ENCODE measurements at regions not wholly inside any gene's neighbourhood (a gene's known extent, or its start where the extent isn't known, plus 50 kb on each side); places are given as distances from the start of the nearest gene placed in this dataset.

- TF ChIP-seq CTCF (conservative IDR thresholded peaks at IDR 0.05; ENCODE audit: low read depth, low read length) = no peak
- peaks cover 39% of the 10 kb centered on the region for H3K27me3 ChIP-seq (ENCODE audit: insufficient read depth, low read depth)
Observed at GRCh38 chr14:101049942-101050341, 146.4 kb upstream of the RTL1 start.

GRCh38 chr14:101050901-101051490, 147.5 kb upstream of the RTL1 start:
- TF ChIP-seq CTCF (conservative IDR thresholded peaks at IDR 0.05; ENCODE audit: low read depth, low read length) = no peak
- H4K20me1 ChIP-seq (ENCODE audit: insufficient read depth) = no peaks in the 10 kb centered on the region
- no peak overlapping the region for H3K9ac ChIP-seq
- H3K36me3 ChIP-seq (ENCODE audit: insufficient read depth) = no peaks in the 10 kb centered on the region
- no peak overlapping the region for H3K4me3 ChIP-seq (IDR thresholded peaks at IDR 0.05; ENCODE audit: insufficient read depth, low read depth, low read length)
- H3K4me1 ChIP-seq (ENCODE audit: low read depth, poor library complexity, severe bottlenecking) = no peaks in the 10 kb centered on the region
- no peak overlapping the region for H3K4me2 ChIP-seq
- no peaks in the 10 kb centered on the region for H3K79me2 ChIP-seq (ENCODE audit: insufficient read depth, low read depth)
- H2AFZ ChIP-seq (ENCODE audit: low read depth) = no peak overlapping the region
- peaks cover 28% of the 10 kb centered on the region for H3K27me3 ChIP-seq (ENCODE audit: insufficient read depth, low read depth)
- no peak overlapping the region for H3K27ac ChIP-seq

More at GRCh38 chr14:101049942-101050341, 146.4 kb upstream of the RTL1 start:
- H3K9ac ChIP-seq = no peak overlapping the region
- H2AFZ ChIP-seq (ENCODE audit: low read depth) = no peak overlapping the region
- no peaks in the 10 kb centered on the region for H3K4me1 ChIP-seq (ENCODE audit: low read depth, poor library complexity, severe bottlenecking)
- no peak overlapping the region for H3K27ac ChIP-seq
- no peak overlapping the region for H3K4me2 ChIP-seq
- no peak overlapping the region for H3K4me3 ChIP-seq (IDR thresholded peaks at IDR 0.05; ENCODE audit: insufficient read depth, low read depth, low read length)
- no peaks in the 10 kb centered on the region for H3K79me2 ChIP-seq (ENCODE audit: insufficient read depth, low read depth)
- H3K36me3 ChIP-seq (ENCODE audit: insufficient read depth) = no peaks in the 10 kb centered on the region
- H4K20me1 ChIP-seq (ENCODE audit: insufficient read depth) = no peaks in the 10 kb centered on the region

- H2AFZ ChIP-seq (ENCODE audit: low read depth) = no peak overlapping the region
- no peaks in the 10 kb centered on the region for H4K20me1 ChIP-seq (ENCODE audit: insufficient read depth)
- no peaks in the 10 kb centered on the region for H3K36me3 ChIP-seq (ENCODE audit: insufficient read depth)
- no peak overlapping the region for H3K27ac ChIP-seq
- H3K27me3 ChIP-seq (ENCODE audit: insufficient read depth, low read depth) = peaks cover 9% of the 10 kb centered on the region; the same call in 1 of the 2 replicates
- no peak overlapping the region for H3K9ac ChIP-seq
- H3K79me2 ChIP-seq (ENCODE audit: insufficient read depth, low read depth) = no peaks in the 10 kb centered on the region
- TF ChIP-seq CTCF (conservative IDR thresholded peaks at IDR 0.05; ENCODE audit: low read depth, low read length) = no peak
- H3K4me2 ChIP-seq = no peak overlapping the region
- no peak overlapping the region for H3K4me3 ChIP-seq (IDR thresholded peaks at IDR 0.05; ENCODE audit: insufficient read depth, low read depth, low read length)
- no peaks in the 10 kb centered on the region for H3K4me1 ChIP-seq (ENCODE audit: low read depth, poor library complexity, severe bottlenecking)
Observed at GRCh38 chr14:101054671-101055070, 151.1 kb upstream of the RTL1 start.

GRCh38 chr14:101055106-101055662, 151.7 kb upstream of the RTL1 start:
- Histone ChIP-seq H3K4me3 (IDR thresholded peaks at IDR 0.05; ENCODE audit: insufficient read depth, low read depth, low read length) (no peak overlapping the region), H3K4me2 (no peak overlapping the region), H2AFZ (ENCODE audit: low read depth) (no peak overlapping the region), H4K20me1 (ENCODE audit: insufficient read depth) (no peaks in the 10 kb centered on the region), H3K36me3 (ENCODE audit: insufficient read depth) (no peaks in the 10 kb centered on the region), H3K9ac (no peak overlapping the region), H3K4me1 (ENCODE audit: low read depth, poor library complexity, severe bottlenecking) (no peaks in the 10 kb centered on the region), H3K79me2 (ENCODE audit: insufficient read depth, low read depth) (no peaks in the 10 kb centered on the region), H3K27ac (no peak overlapping the region), H3K27me3 (ENCODE audit: insufficient read depth, low read depth) (peaks cover 4% of the 10 kb centered on the region; the same call in 1 of the 2 replicates)
- no peak for TF ChIP-seq CTCF (conservative IDR thresholded peaks at IDR 0.05; ENCODE audit: low read depth, low read length)
